T-cell (primary cell): ENCODE measurements at regions not wholly inside any gene's neighbourhood (a gene's known extent, or its start where the extent isn't known, plus 50 kb on each side); places are given as distances from the start of the nearest gene placed in this dataset.

ENCODE experiments used
- ATAC-seq, 4 experiments: fragments of 200-7000 bp in 3 of 4; fragments of 150-1000 bp in 1 of 4; cut with Tn5 transposase; replicated peaks in 1 of 4; 1 replicate in 3 of 4; 2 replicates in 1 of 4; pipeline ENCODE4 v1.10.0; 2021; ENCODE audit warnings: moderate library complexity in 3 of 4, mild to moderate bottlenecking in 2 of 4, moderate number of reproducible peaks in 1 of 4
- CTCF ChIA-PET, 2 donors: fragments of 300-600 bp; sonication (Branson Sonifier 250); formaldehyde crosslinking; loops; one replicate each; lab custom pipeline; 2022; ENCODE audit warnings: antibody characterized with exemption in 2 of 2; lab: Charles Lee
- POLR2A ChIA-PET, 2 donors: fragments of 300-600 bp; sonication (Branson Sonifier 250); formaldehyde crosslinking; loops; one replicate each; lab custom pipeline; 2022; ENCODE audit warnings: antibody characterized with exemption in 2 of 2; lab: Charles Lee
- DNase-seq, 35 experiments: peaks; one replicate each; pipeline versions ENCODE4 v3.0.0 to v3.0.0-alpha.2; 2013 to 2023
- H3K27ac ChIP-seq: one replicate; pipeline ENCODE4 v1.5.1; 2013; ENCODE audit warnings: low read length
- H3K27me3 ChIP-seq, 2 experiments: replicated peaks in 1 of 2; 1 replicate in 1 of 2; 2 replicates in 1 of 2; pipeline versions ENCODE4 v1.6.1 to v1.7.0; 2013; ENCODE audit warnings: low read length in 1 of 2, mixed read lengths in 1 of 2; ENCODE audit not compliant: control insufficient read depth in 2 of 2, insufficient read depth in 2 of 2; ENCODE audit errors: extremely low read depth in 1 of 2
- H3K36me3 ChIP-seq, 2 donors: 1 replicate in 1 of 2; 2 replicates in 1 of 2; pipeline versions ENCODE4 v1.6.1 to v1.7.0; 2013; ENCODE audit warnings: low read length in 1 of 2; ENCODE audit not compliant: control insufficient read depth in 2 of 2, insufficient read depth in 1 of 2; ENCODE audit errors: extremely low read depth in 1 of 2
- H3K4me1 ChIP-seq, 2 experiments: 1 replicate in 1 of 2; 2 replicates in 1 of 2; pipeline versions ENCODE4 v1.6.1 to v1.7.0; 2013; ENCODE audit warnings: low read length in 2 of 2, mixed read lengths in 1 of 2; ENCODE audit not compliant: insufficient read depth in 2 of 2, control insufficient read depth in 1 of 2; ENCODE audit errors: extremely low read depth in 1 of 2
- H3K4me3 ChIP-seq, 2 donors: 1 replicate in 1 of 2; 2 replicates in 1 of 2; pipeline versions ENCODE4 v1.5.1 to v1.7.0; 2013; ENCODE audit warnings: mild to moderate bottlenecking in 2 of 2, low read length in 1 of 2, moderate library complexity in 1 of 2; ENCODE audit not compliant: control insufficient read depth in 1 of 2; ENCODE audit errors: extremely low read depth in 1 of 2
- H3K9me3 ChIP-seq: 2 replicates; pipeline ENCODE4 v1.7.0; 2013
- H3K27ac Mint-ChIP-seq, 2 donors: one replicate each; pipeline ENCODE4 v1.8.0; 2020 to 2021; ENCODE audit warnings: mild to moderate bottlenecking in 2 of 2, mixed read lengths in 2 of 2
- H3K27me3 Mint-ChIP-seq, 2 donors: one replicate each; pipeline ENCODE4 v1.8.0; 2021 to 2022; ENCODE audit warnings: mixed read lengths in 2 of 2
- H3K36me3 Mint-ChIP-seq: one replicate; pipeline ENCODE4 v1.8.0; 2021; ENCODE audit warnings: mixed read lengths
- H3K4me1 Mint-ChIP-seq, 3 donors: one replicate each; pipeline ENCODE4 v1.8.0; 2020 to 2022; ENCODE audit warnings: mixed read lengths in 3 of 3, mild to moderate bottlenecking in 1 of 3
- H3K4me3 Mint-ChIP-seq, 3 donors: one replicate each; pipeline ENCODE4 v1.8.0; 2020 to 2022; ENCODE audit warnings: mild to moderate bottlenecking in 3 of 3, mixed read lengths in 3 of 3, moderate library complexity in 3 of 3
- H3K9me3 Mint-ChIP-seq, 3 donors: one replicate each; pipeline ENCODE4 v1.8.0; 2020 to 2022; ENCODE audit warnings: mixed read lengths in 3 of 3
- WGBS: methylation state at CpG from one replicate; pipeline ENCODE4 v1.1.5; 2013; ENCODE audit warnings: missing lambda C conversion rate; ENCODE audit not compliant: insufficient coverage; 5-methylcytosine and 5-hydroxymethylcytosine counted together

DNA sequence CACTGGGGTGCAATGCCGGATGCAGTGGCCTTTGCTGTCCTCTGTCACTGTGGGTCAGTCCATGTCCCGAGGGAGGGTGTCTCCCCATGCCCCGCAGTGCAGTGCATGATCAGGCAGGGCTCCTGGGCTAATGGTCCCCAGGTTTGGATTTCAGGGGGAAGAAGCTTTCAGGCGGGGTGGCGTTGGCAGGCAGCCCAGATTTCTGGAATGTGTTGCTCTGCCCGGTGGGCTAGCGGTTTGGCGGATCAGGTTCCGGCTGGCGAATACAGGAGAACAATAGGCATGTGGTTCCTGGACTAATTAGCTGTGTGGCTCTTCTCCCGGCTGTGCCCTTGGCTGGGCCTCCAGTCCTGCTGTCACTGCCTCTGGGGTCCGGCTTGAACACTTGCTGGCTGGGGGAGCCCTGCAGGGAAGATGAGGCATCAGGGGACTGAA, 141.3 kb downstream of the FGF9 start:
- Mint-ChIP-seq H3K9me3 (peaks cover 0 to 2% (median 0%) of the 10 kb centered on the region in 3 donors), H3K27ac (no peak overlapping the region), H3K27me3 (peaks cover 17 to 28% of the 10 kb centered on the region in 2 donors), H3K4me1 (no peaks in the 10 kb centered on the region), H3K36me3 (no peaks in the 10 kb centered on the region), H3K4me3 (no peak overlapping the region)
- CTCF ChIA-PET = no interaction called here
- H3K36me3 ChIP-seq = no peaks in the 10 kb centered on the region
- H3K4me3 ChIP-seq = no peak overlapping the region
- peaks cover 0 to 12% of the 10 kb centered on the region in 2 experiments for H3K27me3 ChIP-seq
- DNase-seq (no peak), ATAC-seq (no peak)
- POLR2A ChIA-PET = no interaction called here
- H3K27ac ChIP-seq = no peak overlapping the region
- WGBS = 91% methylated on average over 12 of the region's 12 CpGs
- no peaks in the 10 kb centered on the region for H3K4me1 ChIP-seq
- H3K9me3 ChIP-seq = no peaks in the 10 kb centered on the region

DNA sequence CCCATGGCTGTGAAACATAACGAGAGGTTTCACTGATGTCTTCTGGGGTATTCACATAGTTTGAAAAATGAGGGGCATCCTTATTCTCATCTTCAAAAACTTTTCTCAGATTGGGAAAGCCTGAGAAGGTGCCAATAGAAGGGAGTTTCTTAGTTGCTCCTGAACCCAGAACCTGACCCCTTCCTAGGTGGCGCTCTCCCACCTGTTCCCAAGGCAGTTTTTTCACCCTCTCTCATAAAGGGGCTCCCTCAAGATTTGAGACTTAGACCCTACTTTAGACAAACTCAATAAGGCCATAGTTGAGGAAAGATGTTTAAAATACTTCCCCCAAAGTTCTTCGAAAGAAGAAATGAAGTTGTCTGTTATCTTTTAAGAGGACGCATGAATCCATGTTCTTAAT, 142.2 kb downstream of the FGF9 start:
- no CpG with 5 or more reads among the region's 4 CpGs for WGBS
- H3K36me3 ChIP-seq = no peaks in the 10 kb centered on the region
- ATAC-seq (no peak), DNase-seq (no peak)
- H3K27ac Mint-ChIP-seq = no peak overlapping the region
- no peaks in the 10 kb centered on the region for H3K4me1 ChIP-seq
- H3K4me3 Mint-ChIP-seq = no peak overlapping the region
- no peaks in the 10 kb centered on the region for H3K4me1 Mint-ChIP-seq
- ChIA-PET CTCF (no interaction called here), POLR2A (no interaction called here)
- H3K27me3 ChIP-seq = peaks cover 0 to 15% of the 10 kb centered on the region in 2 experiments
- peaks cover 17 to 22% of the 10 kb centered on the region in 2 donors for H3K27me3 Mint-ChIP-seq
- H3K36me3 Mint-ChIP-seq = no peaks in the 10 kb centered on the region
- no peak overlapping the region for H3K27ac ChIP-seq
- H3K4me3 ChIP-seq = no peak overlapping the region
- no peaks in the 10 kb centered on the region for H3K9me3 ChIP-seq
- no peaks in the 10 kb centered on the region for H3K9me3 Mint-ChIP-seq

- no peaks in the 10 kb centered on the region for H3K4me1 Mint-ChIP-seq
- no peak overlapping the region for H3K27ac Mint-ChIP-seq
- no peak overlapping the region for H3K27ac ChIP-seq
- ChIA-PET CTCF (no interaction called here), POLR2A (no interaction called here)
- ATAC-seq = no peak
- no peaks in the 10 kb centered on the region for H3K36me3 Mint-ChIP-seq
- H3K27me3 ChIP-seq = peaks cover 0 to 15% of the 10 kb centered on the region in 2 experiments
- WGBS = 88% methylated on average over 2 of the region's 4 CpGs
- no peaks in the 10 kb centered on the region for H3K9me3 Mint-ChIP-seq
- no peak for DNase-seq
- no peak overlapping the region for H3K4me3 Mint-ChIP-seq
- peaks cover 15 to 22% of the 10 kb centered on the region in 2 donors for H3K27me3 Mint-ChIP-seq
- no peaks in the 10 kb centered on the region for H3K4me1 ChIP-seq
- H3K4me3 ChIP-seq = no peak overlapping the region
- H3K9me3 ChIP-seq = no peaks in the 10 kb centered on the region
- no peaks in the 10 kb centered on the region for H3K36me3 ChIP-seq
Measured at GRCh38 chr13:21813844-21814243, 143.0 kb downstream of the FGF9 start.

- Mint-ChIP-seq H3K36me3 (no peaks in the 10 kb centered on the region), H3K27ac (no peak overlapping the region), H3K4me1 (no peaks in the 10 kb centered on the region), H3K27me3 (peaks cover 14 to 22% of the 10 kb centered on the region in 2 donors), H3K4me3 (no peak overlapping the region), H3K9me3 (no peaks in the 10 kb centered on the region)
- Histone ChIP-seq H3K27ac (no peak overlapping the region), H3K36me3 (no peaks in the 10 kb centered on the region), H3K4me3 (no peak overlapping the region), H3K9me3 (no peaks in the 10 kb centered on the region), H3K4me1 (no peaks in the 10 kb centered on the region), H3K27me3 (peaks cover 0 to 15% of the 10 kb centered on the region in 2 experiments)
- WGBS = 50% methylated on average over 1 of the region's 7 CpGs
- ATAC-seq (no peak), DNase-seq (no peak)
- CTCF ChIA-PET = no interaction called here
- POLR2A ChIA-PET = no interaction called here
Measured at GRCh38 chr13:21814604-21815003, 143.7 kb downstream of the FGF9 start.

DNA sequence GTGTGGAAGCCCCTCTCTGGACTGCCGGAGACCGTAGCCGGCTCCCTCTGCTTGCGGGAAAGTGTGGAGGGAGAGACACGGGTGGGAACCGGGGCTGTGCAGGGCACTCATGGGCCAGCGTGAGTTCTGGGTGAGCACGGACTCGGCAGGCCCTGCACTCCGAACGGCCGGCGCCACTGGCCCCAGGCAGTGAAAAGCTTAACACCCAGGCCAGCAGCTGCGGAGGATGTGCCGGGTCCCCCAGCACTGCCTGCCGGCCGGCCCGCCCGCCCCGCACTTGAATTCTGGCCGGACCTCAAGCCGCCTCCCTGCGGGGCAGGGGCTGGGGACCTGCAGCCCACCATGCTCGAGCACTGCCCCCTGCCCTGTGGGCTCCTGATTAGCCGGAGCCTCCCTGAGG, 147.0 kb downstream of the FGF9 start:
- Histone ChIP-seq H3K4me1 (no peaks in the 10 kb centered on the region), H3K9me3 (no peaks in the 10 kb centered on the region), H3K4me3 (no peak overlapping the region), H3K36me3 (no peaks in the 10 kb centered on the region), H3K27me3 (peaks cover 0 to 6% of the 10 kb centered on the region in 2 experiments), H3K27ac (no peak overlapping the region)
- DNase-seq = no peak
- CTCF ChIA-PET = interaction anchor here in 1 of 2 donors (0.6 kb wide), 1 partner anchor 1139 kb away, joined by 3 read pairs; no protein-coding TSS in a partner anchor
- 98% methylated on average over 25 of the region's 25 CpGs for WGBS
- Mint-ChIP-seq H3K27ac (no peak overlapping the region), H3K4me3 (no peak overlapping the region), H3K27me3 (peaks cover 0 to 3% of the 10 kb centered on the region in 2 donors), H3K36me3 (no peaks in the 10 kb centered on the region), H3K4me1 (no peaks in the 10 kb centered on the region), H3K9me3 (no peaks in the 10 kb centered on the region)
- POLR2A ChIA-PET = no interaction called here
- no peak for ATAC-seq

GRCh38 chr13:21822029-21822428, 151.2 kb downstream of the FGF9 start:
- H3K9me3 ChIP-seq = no peaks in the 10 kb centered on the region
- Mint-ChIP-seq H3K9me3 (no peaks in the 10 kb centered on the region), H3K4me3 (no peak overlapping the region), H3K36me3 (no peaks in the 10 kb centered on the region), H3K27ac (no peak overlapping the region), H3K27me3 (no peaks in the 10 kb centered on the region), H3K4me1 (no peaks in the 10 kb centered on the region)
- DNase-seq (no peak), ATAC-seq (no peak)
- H3K27me3 ChIP-seq = peaks cover 0 to 4% of the 10 kb centered on the region in 2 experiments
- no CpG with 5 or more reads among the region's 4 CpGs for WGBS
- H3K36me3 ChIP-seq = no peaks in the 10 kb centered on the region
- POLR2A ChIA-PET = no interaction called here
- no peaks in the 10 kb centered on the region for H3K4me1 ChIP-seq
- CTCF ChIA-PET = no interaction called here
- H3K4me3 ChIP-seq = no peak overlapping the region
- no peak overlapping the region for H3K27ac ChIP-seq

GRCh38 chr13:21823416-21823815, 152.5 kb downstream of the FGF9 start:
- Histone ChIP-seq H3K4me1 (no peaks in the 10 kb centered on the region), H3K27ac (no peak overlapping the region), H3K4me3 (no peak overlapping the region), H3K9me3 (no peaks in the 10 kb centered on the region), H3K27me3 (peaks cover 0 to 4% of the 10 kb centered on the region in 2 experiments), H3K36me3 (no peaks in the 10 kb centered on the region)
- no peaks in the 10 kb centered on the region for H3K4me1 Mint-ChIP-seq
- no peaks in the 10 kb centered on the region for H3K36me3 Mint-ChIP-seq
- ChIA-PET CTCF (no interaction called here), POLR2A (no interaction called here)
- no peak for ATAC-seq
- H3K4me3 Mint-ChIP-seq = no peak overlapping the region
- 92% methylated on average over 2 of the region's 6 CpGs for WGBS
- H3K9me3 Mint-ChIP-seq = no peaks in the 10 kb centered on the region
- no peak overlapping the region for H3K27ac Mint-ChIP-seq
- DNase-seq = no peak
- peaks cover 4 to 5% of the 10 kb centered on the region in 2 donors for H3K27me3 Mint-ChIP-seq
